OCI-LY3 (cell line): ENCODE measurements at regions not wholly inside any gene's neighbourhood (a gene's known extent, or its start where the extent isn't known, plus 50 kb on each side); places are given as distances from the start of the nearest gene placed in this dataset.

ENCODE experiments used
- H2AFZ ChIP-seq: fragments of 200-600, 300-600 bp; shearing (Covaris generic); 2 replicates; pipeline ENCODE4 v1.6.0; 2014; ENCODE audit warnings: antibody characterized with exemption, low read depth, low read length
- H3K27ac ChIP-seq: fragments of 200-600, 300-600 bp; sonication (generic); 2 replicates; pipeline ENCODE4 v1.5.1; 2014; ENCODE audit warnings: mild to moderate bottlenecking, low read length, moderate library complexity, mixed read lengths
- H3K27me3 ChIP-seq: fragments of 200-600, 300-600 bp; sonication (generic); 2 replicates; pipeline ENCODE4 v1.6.1; 2014; ENCODE audit warnings: low read depth, low read length, mixed read lengths
- H3K36me3 ChIP-seq: fragments of 200-600, 300-600 bp; sonication (generic); replicated peaks from 2 replicates; pipeline ENCODE3; 2014; ENCODE audit warnings: low read depth, low read length, mixed read lengths
- H3K4me1 ChIP-seq: fragments of 300-600, 200-600 bp; sonication (generic); 2 replicates; pipeline ENCODE4 v1.6.1; 2014; ENCODE audit warnings: low read length, mixed read lengths
- H3K4me2 ChIP-seq: fragments of 200-600, 300-600 bp; sonication (generic); 2 replicates; pipeline ENCODE4 v1.6.1; 2014; ENCODE audit warnings: low read length, mixed read lengths
- H3K4me3 ChIP-seq: fragments of 300-600, 200-600 bp; sonication (generic); 2 replicates; pipeline ENCODE4 v1.5.1; 2014; ENCODE audit warnings: antibody characterized with exemption, mild to moderate bottlenecking, low read length, moderate library complexity
- H3K79me2 ChIP-seq: fragments of 300-600, 200-600 bp; shearing (Covaris generic); 2 replicates; pipeline ENCODE4 v1.6.1; 2014; ENCODE audit warnings: mild to moderate bottlenecking, low read length, mixed read lengths
- H3K9ac ChIP-seq: fragments of 300-600, 200-600 bp; shearing (Covaris generic); 2 replicates; pipeline ENCODE4 v1.6.0; 2014; ENCODE audit warnings: mild to moderate bottlenecking, low read length, moderate library complexity
- H3K9me3 ChIP-seq: fragments of 200-600, 300-600 bp; shearing (Covaris generic); 2 replicates; pipeline ENCODE4 v1.6.1; 2014; ENCODE audit warnings: low read length, mixed read lengths; ENCODE audit not compliant: insufficient read depth
- H4K20me1 ChIP-seq: fragments of 200-600, 300-600 bp; sonication (generic); 2 replicates; pipeline ENCODE4 v1.6.1; 2016; ENCODE audit warnings: low read length, mixed read lengths; ENCODE audit not compliant: insufficient read depth
- EZH2phosphoT487 ChIP-seq: fragments of 200-600 bp; shearing (Covaris generic); IDR thresholded peaks from 2 replicates; pipeline ENCODE4 v1.6.1; 2018; ENCODE audit warnings: antibody characterized with exemption, mixed run types, low read depth
- TF ChIP-seq, protein P1 (sequence below): fragments of 200-600, 300-600 bp; sonication (generic); IDR thresholded peaks from 2 replicates; pipeline ENCODE4 v1.5.1; 2014; ENCODE audit warnings: antibody characterized with exemption, low read length, low read depth

DNA sequence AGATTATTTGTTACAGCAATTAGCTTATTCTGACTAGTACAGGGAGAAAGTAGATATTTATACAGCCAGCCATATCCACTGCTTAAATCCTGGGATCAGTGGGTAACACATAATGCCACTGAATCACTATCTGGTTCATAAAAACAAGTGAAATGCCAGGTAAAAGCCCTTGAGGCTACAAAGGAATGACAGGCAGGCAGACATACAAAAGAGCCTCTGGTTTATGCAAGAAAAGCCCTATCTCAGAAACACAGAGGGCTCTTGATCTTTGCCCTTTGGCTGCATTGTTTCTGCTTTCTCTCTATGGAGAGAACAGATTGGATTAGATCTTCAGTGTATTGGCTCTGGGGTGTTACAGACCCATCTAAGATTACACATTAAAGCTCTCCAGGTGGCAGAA is 115.4 kb upstream of the GADL1 start:
- H3K9me3 ChIP-seq, result no peaks in the 10 kb centered on the region
- no peaks in the 10 kb centered on the region for H4K20me1 ChIP-seq
- no peaks in the 10 kb centered on the region for H3K27me3 ChIP-seq
- H3K4me3 ChIP-seq, result no peak overlapping the region
- no peak overlapping the region for H3K4me2 ChIP-seq
- H3K9ac ChIP-seq, result no peak overlapping the region
- H2AFZ ChIP-seq, result no peak overlapping the region
- H3K27ac ChIP-seq, result no peak overlapping the region
- H3K79me2 ChIP-seq, result no peaks in the 10 kb centered on the region
- H3K36me3 ChIP-seq, result no peaks in the 10 kb centered on the region
- TF ChIP-seq EZH2phosphoT487, result no peak
- TF ChIP-seq, protein P1, sequence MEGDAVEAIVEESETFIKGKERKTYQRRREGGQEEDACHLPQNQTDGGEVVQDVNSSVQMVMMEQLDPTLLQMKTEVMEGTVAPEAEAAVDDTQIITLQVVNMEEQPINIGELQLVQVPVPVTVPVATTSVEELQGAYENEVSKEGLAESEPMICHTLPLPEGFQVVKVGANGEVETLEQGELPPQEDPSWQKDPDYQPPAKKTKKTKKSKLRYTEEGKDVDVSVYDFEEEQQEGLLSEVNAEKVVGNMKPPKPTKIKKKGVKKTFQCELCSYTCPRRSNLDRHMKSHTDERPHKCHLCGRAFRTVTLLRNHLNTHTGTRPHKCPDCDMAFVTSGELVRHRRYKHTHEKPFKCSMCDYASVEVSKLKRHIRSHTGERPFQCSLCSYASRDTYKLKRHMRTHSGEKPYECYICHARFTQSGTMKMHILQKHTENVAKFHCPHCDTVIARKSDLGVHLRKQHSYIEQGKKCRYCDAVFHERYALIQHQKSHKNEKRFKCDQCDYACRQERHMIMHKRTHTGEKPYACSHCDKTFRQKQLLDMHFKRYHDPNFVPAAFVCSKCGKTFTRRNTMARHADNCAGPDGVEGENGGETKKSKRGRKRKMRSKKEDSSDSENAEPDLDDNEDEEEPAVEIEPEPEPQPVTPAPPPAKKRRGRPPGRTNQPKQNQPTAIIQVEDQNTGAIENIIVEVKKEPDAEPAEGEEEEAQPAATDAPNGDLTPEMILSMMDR, result no peak
- no peaks in the 10 kb centered on the region for H3K4me1 ChIP-seq

DNA sequence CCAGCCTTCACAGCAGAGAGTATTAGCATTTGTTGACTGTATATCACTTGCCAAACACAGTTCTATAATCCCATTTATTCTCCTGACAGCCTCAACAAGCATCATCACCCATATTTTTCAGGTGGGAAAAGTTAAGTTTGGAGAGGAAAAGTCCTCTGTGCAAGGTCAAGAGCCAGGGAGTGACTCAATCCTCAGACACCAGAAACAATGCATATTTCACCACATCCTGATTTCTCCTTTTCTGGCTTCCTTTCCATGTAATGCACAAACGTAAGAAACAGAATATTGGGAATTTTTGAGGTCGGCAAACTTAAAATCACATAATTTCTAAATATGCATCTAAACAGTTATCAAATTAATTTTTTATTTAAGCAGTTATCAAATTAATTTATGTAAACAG is 116.0 kb upstream of the GADL1 start:
- Histone ChIP-seq H4K20me1 (no peaks in the 10 kb centered on the region), H3K4me2 (no peak overlapping the region), H2AFZ (no peak overlapping the region), H3K4me1 (no peaks in the 10 kb centered on the region), H3K79me2 (no peaks in the 10 kb centered on the region), H3K9me3 (no peaks in the 10 kb centered on the region), H3K36me3 (no peaks in the 10 kb centered on the region), H3K4me3 (no peak overlapping the region), H3K9ac (no peak overlapping the region), H3K27ac (no peak overlapping the region), H3K27me3 (no peaks in the 10 kb centered on the region)
- TF ChIP-seq, protein P1, result no peak
- no peak for TF ChIP-seq EZH2phosphoT487

DNA sequence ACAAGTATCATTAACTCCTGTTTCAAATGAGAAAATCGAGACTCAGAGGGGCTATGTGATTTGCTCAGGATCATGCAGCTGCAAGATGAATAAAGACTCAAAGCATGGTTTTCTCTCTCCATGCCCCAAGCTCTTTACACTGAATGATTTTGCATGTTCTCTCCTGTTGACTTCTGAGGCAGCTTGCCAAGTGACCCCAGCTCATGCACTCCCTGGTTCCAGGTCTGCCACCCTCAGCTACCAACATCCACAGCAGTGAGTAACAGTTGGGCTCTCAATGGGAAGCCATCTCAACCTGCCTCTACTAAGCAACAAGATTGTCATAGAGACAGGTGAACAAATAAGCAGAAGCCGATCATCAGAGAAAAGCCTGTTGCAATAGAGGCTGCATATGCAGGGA is 116.9 kb upstream of the GADL1 start:
- no peak for TF ChIP-seq EZH2phosphoT487
- TF ChIP-seq, protein P1, result no peak
- no peaks in the 10 kb centered on the region for H3K27me3 ChIP-seq
- no peaks in the 10 kb centered on the region for H4K20me1 ChIP-seq
- no peak overlapping the region for H3K27ac ChIP-seq
- no peak overlapping the region for H3K4me3 ChIP-seq
- H3K79me2 ChIP-seq, result no peaks in the 10 kb centered on the region
- no peak overlapping the region for H3K4me2 ChIP-seq
- H3K9me3 ChIP-seq, result no peaks in the 10 kb centered on the region
- H3K9ac ChIP-seq, result no peak overlapping the region
- no peaks in the 10 kb centered on the region for H3K4me1 ChIP-seq
- no peak overlapping the region for H2AFZ ChIP-seq
- H3K36me3 ChIP-seq, result no peaks in the 10 kb centered on the region

DNA sequence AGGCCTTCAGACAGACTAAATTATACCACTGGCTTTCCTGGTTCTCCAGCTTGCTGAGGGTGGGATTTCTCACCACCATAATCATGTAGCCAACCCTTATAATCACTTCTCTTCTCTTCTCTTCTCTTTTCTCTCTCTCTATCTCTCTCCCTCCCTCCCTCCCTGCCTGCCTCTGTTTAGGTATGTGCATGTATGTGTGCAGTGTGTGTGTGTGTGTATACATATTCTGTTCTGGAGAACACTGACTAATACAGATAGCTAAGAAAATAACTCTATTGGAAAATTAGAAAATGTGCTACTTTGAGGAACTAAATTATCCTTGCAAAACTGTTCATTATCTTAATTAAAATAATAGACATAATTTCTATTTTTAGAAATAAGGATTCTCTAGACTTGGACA is 118.6 kb upstream of the GADL1 start:
- Histone ChIP-seq H4K20me1 (no peaks in the 10 kb centered on the region), H3K27me3 (no peaks in the 10 kb centered on the region)

More for the DNA sequence above, 118.6 kb upstream of the GADL1 start:
- Histone ChIP-seq H3K4me1 (no peaks in the 10 kb centered on the region), H3K9me3 (no peaks in the 10 kb centered on the region), H3K9ac (no peak overlapping the region), H3K27ac (no peak overlapping the region), H3K4me2 (no peak overlapping the region), H3K4me3 (no peak overlapping the region), H2AFZ (no peak overlapping the region), H3K79me2 (no peaks in the 10 kb centered on the region), H3K36me3 (no peaks in the 10 kb centered on the region)
- no peak for TF ChIP-seq EZH2phosphoT487
- TF ChIP-seq, protein P1, result no peak
